ENCODE measurements at regions not wholly inside any gene's neighbourhood (a gene's known extent, or its start where the extent isn't known, plus 50 kb on each side); places are given as distances from the start of the nearest gene placed in this dataset.

- TF ChIP-seq EP300 (conservative IDR thresholded peaks at IDR 0.05; ENCODE audit: poor library complexity, severe bottlenecking) (no peak), POLR2AphosphoS5 (IDR thresholded peaks at IDR 0.05) (no peak), CTCF (IDR thresholded peaks at IDR 0.05; ENCODE audit: poor library complexity, severe bottlenecking) (no peak), RAD21 (conservative IDR thresholded peaks at IDR 0.05) (no peak), SMC3 (conservative IDR thresholded peaks at IDR 0.05; ENCODE audit: poor library complexity) (no peak), EZH2 (IDR thresholded peaks at IDR 0.05; ENCODE audit: borderline replicate concordance, insufficient read depth, low read length, poor library complexity, severe bottlenecking) (no peak)
These were observed 511.0 kb upstream of the KLHL4 start for GRCh38 chrX:87006561-87006960.

Measured in neural cell (in vitro differentiated cells).